Natural killer cell treated with Interleukin-12 subunit alpha and Interleukin-12 subunit beta and Interleukin-15 and Interleukin-18, amount 100 ng/mL, for 72 hours (primary cell): ENCODE measurements at regions not wholly inside any gene's neighbourhood (a gene's known extent, or its start where the extent isn't known, plus 50 kb on each side); places are given as distances from the start of the nearest gene placed in this dataset.

Experiments used
- ATAC-seq, 2 donors: fragments of 150-1000 bp; cut with Tn5 transposase in 1 of 2; sonication (Bioruptor Pico), chemical (Tn5 transposase) in 1 of 2; 2 replicates each; pipeline ENCODE4 v1.10.0; 2021
- DNase-seq: peaks from one replicate; pipeline ENCODE4 v3.0.0; 2022; ENCODE audit warnings: low spot score
- H3K27ac Mint-ChIP-seq, 2 donors: 1 replicate in 1 of 2; 2 replicates in 1 of 2; pipeline ENCODE4 v1.8.0; 2022; ENCODE audit warnings: mixed read lengths in 2 of 2, mild to moderate bottlenecking in 1 of 2, moderate library complexity in 1 of 2
- H3K27me3 Mint-ChIP-seq, 2 donors: 1 replicate in 1 of 2; 2 replicates in 1 of 2; pipeline ENCODE4 v1.8.0; 2022; ENCODE audit warnings: mixed read lengths in 2 of 2
- H3K36me3 Mint-ChIP-seq: one replicate; pipeline ENCODE4 v1.8.0; 2022; ENCODE audit warnings: mixed read lengths
- H3K4me1 Mint-ChIP-seq, 2 donors: 1 replicate in 1 of 2; 2 replicates in 1 of 2; pipeline ENCODE4 v1.8.0; 2022; ENCODE audit warnings: low read depth in 2 of 2, mixed read lengths in 2 of 2, mild to moderate bottlenecking in 1 of 2
- H3K4me3 Mint-ChIP-seq: one replicate; pipeline ENCODE4 v1.8.0; 2022; ENCODE audit warnings: mixed read lengths
- H3K9me3 Mint-ChIP-seq: 2 replicates; pipeline ENCODE4 v1.8.0; 2022; ENCODE audit warnings: mixed read lengths

DNA sequence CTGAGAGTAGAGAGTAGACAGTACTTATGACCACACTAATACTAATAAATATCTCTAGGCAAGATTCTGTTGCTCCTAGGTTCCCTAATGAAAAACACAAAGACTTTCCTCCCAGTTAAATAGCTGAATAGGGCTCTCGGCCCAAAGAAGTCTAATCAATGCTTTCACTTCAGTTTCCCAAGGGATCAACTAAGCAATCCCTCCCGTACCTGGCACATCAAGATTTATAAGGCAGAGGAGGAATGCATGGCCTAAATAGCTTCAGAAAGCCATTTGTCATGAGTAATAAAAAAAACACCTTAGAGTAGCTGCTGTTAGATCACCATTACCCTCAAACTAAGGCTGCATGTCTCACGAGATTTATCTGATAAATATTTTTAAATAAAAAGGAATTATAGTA is 56.8 kb upstream of the EXOC1L start:
- Mint-ChIP-seq H3K27me3 (peaks cover 4 to 6% of the 10 kb centered on the region in 2 donors), H3K9me3 (no peaks in the 10 kb centered on the region)

GRCh38 chr4:55763996-55764395 is 55.6 kb upstream of the EXOC1L start:
- Mint-ChIP-seq H3K9me3 (no peaks in the 10 kb centered on the region), H3K27me3 (peaks cover 4 to 6% of the 10 kb centered on the region in 2 donors), H3K27ac (no peak overlapping the region), H3K4me1 (no peaks in the 10 kb centered on the region), H3K36me3 (no peaks in the 10 kb centered on the region), H3K4me3 (no peak overlapping the region)
- ATAC-seq (no peak), DNase-seq (no peak)

More for the DNA sequence above, 56.8 kb upstream of the EXOC1L start:
- Mint-ChIP-seq H3K36me3 (no peaks in the 10 kb centered on the region), H3K4me1 (no peaks in the 10 kb centered on the region), H3K27ac (no peak overlapping the region), H3K4me3 (no peak overlapping the region)
- DNase-seq (no peak), ATAC-seq (no peak)

DNA sequence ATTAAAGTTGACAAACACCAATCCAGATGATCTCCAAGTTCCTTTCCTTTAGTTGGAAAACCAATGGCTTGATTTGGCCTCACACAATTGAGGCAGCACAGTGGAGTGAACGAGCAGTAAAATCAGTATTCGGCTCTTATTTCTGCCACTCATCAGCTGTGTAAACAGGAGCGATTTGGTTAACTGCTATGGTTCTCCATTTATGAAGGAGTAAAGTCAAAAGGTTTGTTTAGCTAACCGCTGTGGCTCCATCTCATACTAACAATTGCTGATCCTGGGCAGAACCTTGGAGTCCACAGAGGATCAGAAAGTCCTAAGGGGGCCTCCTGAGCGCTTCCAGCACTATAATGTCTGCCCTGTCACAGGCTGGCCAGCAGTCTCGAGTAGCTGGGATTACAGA is 54.5 kb upstream of the EXOC1L start:
- Mint-ChIP-seq H3K4me3 (no peak overlapping the region), H3K27me3 (peaks cover 5 to 6% of the 10 kb centered on the region in 2 donors), H3K27ac (no peak overlapping the region), H3K9me3 (no peaks in the 10 kb centered on the region), H3K36me3 (no peaks in the 10 kb centered on the region), H3K4me1 (no peaks in the 10 kb centered on the region)
- ATAC-seq = no peak
- DNase-seq = no peak

- no peaks in the 10 kb centered on the region for H3K4me1 Mint-ChIP-seq
- DNase-seq (no peak), ATAC-seq (no peak)
- no peak overlapping the region for H3K27ac Mint-ChIP-seq
- no peaks in the 10 kb centered on the region for H3K9me3 Mint-ChIP-seq
- peaks cover 10 to 19% of the 10 kb centered on the region in 2 donors for H3K27me3 Mint-ChIP-seq
- no peaks in the 10 kb centered on the region for H3K36me3 Mint-ChIP-seq
- no peak overlapping the region for H3K4me3 Mint-ChIP-seq
These were observed 51.3 kb upstream of the EXOC1L start for GRCh38 chr4:55768291-55768690.
